ENCODE measurements at regions not wholly inside any gene's neighbourhood (a gene's known extent, or its start where the extent isn't known, plus 50 kb on each side); places are given as distances from the start of the nearest gene placed in this dataset.

DNA sequence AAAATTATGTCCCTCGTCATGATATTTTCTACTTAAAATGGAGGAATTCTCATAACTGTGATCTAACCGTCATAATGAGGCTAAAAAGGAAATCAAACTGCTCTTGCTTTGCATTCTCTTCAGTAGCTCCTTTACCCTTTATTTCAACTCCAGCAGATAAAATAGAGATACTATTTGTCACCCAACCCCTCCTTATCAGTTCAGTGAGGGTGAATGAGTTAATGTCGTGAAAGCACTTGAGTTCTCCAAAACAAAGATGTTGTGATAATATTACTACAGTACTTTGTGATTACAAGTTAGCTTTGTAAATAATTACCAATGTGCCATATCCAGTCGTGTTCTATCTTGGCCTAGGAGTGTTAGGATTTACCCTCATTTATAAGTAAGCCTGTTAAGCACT is 63.4 kb upstream of the ANKRD28 start:
- Histone ChIP-seq H3K9me3 (no peaks in the 10 kb centered on the region), H3K27ac (peak overlapping the region in 1 of 4 donors; percentile 81), H3K27me3 (no peaks in the 10 kb centered on the region), H3K4me1 (peaks cover 3 to 21% (median 5%) of the 10 kb centered on the region in 3 donors), H3K4me3 (no peak overlapping the region), H3K36me3 (no peaks in the 10 kb centered on the region)
- ATAC-seq, result no peak
- no peak for TF ChIP-seq EP300 (IDR thresholded peaks at IDR 0.05)
- TF ChIP-seq POLR2A (IDR thresholded peaks at IDR 0.05), result no peak
- TF ChIP-seq POLR2AphosphoS5 (IDR thresholded peaks at IDR 0.05), result no peak
- TF ChIP-seq, protein P1, sequence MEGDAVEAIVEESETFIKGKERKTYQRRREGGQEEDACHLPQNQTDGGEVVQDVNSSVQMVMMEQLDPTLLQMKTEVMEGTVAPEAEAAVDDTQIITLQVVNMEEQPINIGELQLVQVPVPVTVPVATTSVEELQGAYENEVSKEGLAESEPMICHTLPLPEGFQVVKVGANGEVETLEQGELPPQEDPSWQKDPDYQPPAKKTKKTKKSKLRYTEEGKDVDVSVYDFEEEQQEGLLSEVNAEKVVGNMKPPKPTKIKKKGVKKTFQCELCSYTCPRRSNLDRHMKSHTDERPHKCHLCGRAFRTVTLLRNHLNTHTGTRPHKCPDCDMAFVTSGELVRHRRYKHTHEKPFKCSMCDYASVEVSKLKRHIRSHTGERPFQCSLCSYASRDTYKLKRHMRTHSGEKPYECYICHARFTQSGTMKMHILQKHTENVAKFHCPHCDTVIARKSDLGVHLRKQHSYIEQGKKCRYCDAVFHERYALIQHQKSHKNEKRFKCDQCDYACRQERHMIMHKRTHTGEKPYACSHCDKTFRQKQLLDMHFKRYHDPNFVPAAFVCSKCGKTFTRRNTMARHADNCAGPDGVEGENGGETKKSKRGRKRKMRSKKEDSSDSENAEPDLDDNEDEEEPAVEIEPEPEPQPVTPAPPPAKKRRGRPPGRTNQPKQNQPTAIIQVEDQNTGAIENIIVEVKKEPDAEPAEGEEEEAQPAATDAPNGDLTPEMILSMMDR (IDR thresholded peaks at IDR 0.05), result no peak
- 36 to 57% methylated on average over 3 to 4 of the region's 4 CpGs for WGBS, 2 donors (ENCODE audit: low coverage in 1 of 2)

DNA sequence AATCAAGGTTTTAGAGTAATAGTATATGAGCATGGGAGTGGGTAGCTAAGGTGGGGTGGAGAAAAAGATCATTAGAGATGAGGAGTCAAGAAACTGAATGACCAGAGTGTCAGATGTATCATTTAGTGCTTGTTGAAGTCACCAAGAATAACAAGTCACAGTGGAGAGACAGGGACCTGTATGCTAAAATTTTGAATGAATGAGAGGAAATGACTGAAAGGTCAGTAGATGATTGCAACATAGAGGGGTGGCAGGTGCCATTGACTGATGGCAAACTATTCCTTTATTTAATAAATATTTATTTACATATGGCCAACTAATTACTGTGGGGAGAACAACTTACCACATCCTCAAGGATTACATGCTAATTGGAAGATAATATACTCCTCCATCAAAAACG is 75.0 kb upstream of the ANKRD28 start:
- Histone ChIP-seq H3K9me3 (no peaks in the 10 kb centered on the region), H3K4me1 (no peaks in the 10 kb centered on the region), H3K36me3 (no peaks in the 10 kb centered on the region), H3K4me3 (no peak overlapping the region), H3K27me3 (no peaks in the 10 kb centered on the region), H3K27ac (no peak overlapping the region)
- TF ChIP-seq EP300 (IDR thresholded peaks at IDR 0.05) (no peak), POLR2AphosphoS5 (IDR thresholded peaks at IDR 0.05) (no peak), POLR2A (IDR thresholded peaks at IDR 0.05) (no peak)
- TF ChIP-seq, protein P1 (IDR thresholded peaks at IDR 0.05), result no peak
- ATAC-seq, result no peak
- 90 to 93% methylated on average over 1 of the region's 1 CpG for WGBS, 2 donors (ENCODE audit: low coverage in 1 of 2)

DNA sequence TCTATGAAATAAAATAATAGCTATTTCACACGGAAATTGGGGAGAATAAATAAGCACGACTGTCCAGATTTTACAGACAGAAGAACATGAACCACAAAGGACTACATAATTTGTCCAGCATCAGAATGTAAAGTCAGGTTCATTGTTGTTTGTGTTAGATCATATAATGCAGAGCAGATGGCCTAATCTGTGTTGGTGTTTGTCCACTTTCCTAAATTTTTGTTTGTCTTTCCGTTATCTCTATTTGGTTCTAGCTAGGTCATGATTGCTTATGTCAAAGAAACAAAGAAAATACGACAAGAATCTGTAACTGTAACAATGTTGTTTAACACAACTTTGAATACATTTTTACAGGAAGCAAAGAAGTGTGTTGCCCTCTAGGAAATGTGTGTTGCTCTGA is 75.6 kb upstream of the ANKRD28 start:
- WGBS, 2 donors (ENCODE audit: low coverage in 1 of 2), result 52 to 54% methylated on average over 4 of the region's 4 CpGs
- no peak for ATAC-seq

GRCh38 chr3:15875016-15875689 is 77.4 kb upstream of the ANKRD28 start:
- Histone ChIP-seq H3K4me3 (no peak overlapping the region), H3K36me3 (peaks cover 0 to 4% of the 10 kb centered on the region in 2 donors), H3K9me3 (no peaks in the 10 kb centered on the region), H3K4me1 (no peaks in the 10 kb centered on the region), H3K27me3 (no peaks in the 10 kb centered on the region), H3K27ac (no peak overlapping the region)
- 69% methylated on average over 1 of the region's 1 CpG; no CpG with 5 or more reads in 1 of the 2 donors for WGBS, 2 donors (ENCODE audit: low coverage in 1 of 2)
- ATAC-seq, result no peak
- no peak for TF ChIP-seq POLR2AphosphoS5 (IDR thresholded peaks at IDR 0.05)
- no peak for TF ChIP-seq EP300 (IDR thresholded peaks at IDR 0.05)
- TF ChIP-seq, protein P1 (IDR thresholded peaks at IDR 0.05), result no peak
- no peak for TF ChIP-seq POLR2A (IDR thresholded peaks at IDR 0.05)

More for the DNA sequence above, 75.6 kb upstream of the ANKRD28 start:
- no peak for TF ChIP-seq POLR2AphosphoS5 (IDR thresholded peaks at IDR 0.05)
- TF ChIP-seq EP300 (IDR thresholded peaks at IDR 0.05), result no peak
- TF ChIP-seq, protein P1 (IDR thresholded peaks at IDR 0.05), result no peak
- no peak for TF ChIP-seq POLR2A (IDR thresholded peaks at IDR 0.05)
- Histone ChIP-seq H3K27ac (no peak overlapping the region), H3K27me3 (no peaks in the 10 kb centered on the region), H3K36me3 (peaks cover 0 to 4% of the 10 kb centered on the region in 2 donors), H3K4me3 (no peak overlapping the region), H3K9me3 (no peaks in the 10 kb centered on the region), H3K4me1 (no peaks in the 10 kb centered on the region)

DNA sequence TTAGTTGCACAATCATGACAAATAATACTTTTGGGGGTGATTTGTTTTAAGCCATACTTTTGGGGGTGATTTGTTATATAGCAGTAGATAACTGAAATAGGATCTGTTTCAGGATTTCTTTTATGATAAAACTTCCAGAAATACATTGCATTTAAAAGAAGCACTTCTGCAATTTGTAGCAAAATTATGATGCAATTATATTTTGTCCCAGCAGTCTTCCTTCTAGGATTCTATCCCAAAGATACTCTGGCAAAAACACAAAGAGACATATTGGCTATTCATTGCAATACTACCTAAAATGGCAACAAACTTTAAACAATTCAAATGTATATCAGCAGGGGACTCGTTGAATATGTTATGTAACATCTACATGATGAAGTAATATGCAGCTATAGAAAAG is 78.9 kb upstream of the ANKRD28 start:
- H3K27ac ChIP-seq, result no peak overlapping the region
- H3K9me3 ChIP-seq, result no peaks in the 10 kb centered on the region
- H3K36me3 ChIP-seq, result peaks cover 0 to 4% of the 10 kb centered on the region in 2 donors
- WGBS, 2 donors (ENCODE audit: low coverage in 1 of 2), result 79 to 83% methylated on average over 1 of the region's 1 CpG
- no peaks in the 10 kb centered on the region for H3K27me3 ChIP-seq
- H3K4me3 ChIP-seq, result no peak overlapping the region
- TF ChIP-seq POLR2A (IDR thresholded peaks at IDR 0.05) (no peak), POLR2AphosphoS5 (IDR thresholded peaks at IDR 0.05) (no peak), EP300 (IDR thresholded peaks at IDR 0.05) (no peak)
- TF ChIP-seq, protein P1 (IDR thresholded peaks at IDR 0.05), result no peak
- no peaks in the 10 kb centered on the region for H3K4me1 ChIP-seq
- ATAC-seq, result no peak
